ENCODE measurements at regions not wholly inside any gene's neighbourhood (a gene's known extent, or its start where the extent isn't known, plus 50 kb on each side); places are given as distances from the start of the nearest gene placed in this dataset.

DNA sequence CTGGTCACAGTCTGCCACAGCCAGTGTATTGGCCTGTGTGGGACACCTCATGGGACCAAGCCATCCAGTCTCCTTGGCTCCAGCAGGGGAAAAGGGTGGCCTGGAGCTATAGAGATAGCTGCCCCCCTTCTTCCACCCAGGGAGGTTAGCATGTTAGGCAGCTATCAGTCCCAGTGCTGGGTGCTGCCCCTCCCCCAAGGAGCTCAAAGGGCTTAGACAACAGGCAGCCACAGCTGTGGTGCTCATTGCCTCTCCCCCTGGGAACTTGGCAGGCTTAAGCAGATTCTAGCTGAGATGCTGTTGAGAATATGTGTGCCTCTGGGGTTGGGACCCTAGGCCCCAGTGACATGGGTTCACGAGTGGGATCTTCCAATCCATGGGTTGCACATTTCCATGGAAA lies 226.0 kb upstream of the PTGER4 start:
- Histone ChIP-seq H3K27me3 (ENCODE audit: control insufficient read depth, insufficient read depth, low read length) (no peaks in the 10 kb centered on the region), H3K79me2 (no peaks in the 10 kb centered on the region), H3K36me3 (ENCODE audit: control insufficient read depth, insufficient read depth, low read length) (no peaks in the 10 kb centered on the region), H3K4me3 (ENCODE audit: low read depth, low read length) (no peak overlapping the region), H3K4me1 (no peaks in the 10 kb centered on the region), H3K4me2 (ENCODE audit: low read length) (no peak overlapping the region), H3K27ac (no peak overlapping the region), H3K9ac (no peak overlapping the region), H2AFZ (no peak overlapping the region), H3K9me3 (ENCODE audit: control insufficient read depth, low read length) (no peaks in the 10 kb centered on the region)
- TF ChIP-seq, protein P1, sequence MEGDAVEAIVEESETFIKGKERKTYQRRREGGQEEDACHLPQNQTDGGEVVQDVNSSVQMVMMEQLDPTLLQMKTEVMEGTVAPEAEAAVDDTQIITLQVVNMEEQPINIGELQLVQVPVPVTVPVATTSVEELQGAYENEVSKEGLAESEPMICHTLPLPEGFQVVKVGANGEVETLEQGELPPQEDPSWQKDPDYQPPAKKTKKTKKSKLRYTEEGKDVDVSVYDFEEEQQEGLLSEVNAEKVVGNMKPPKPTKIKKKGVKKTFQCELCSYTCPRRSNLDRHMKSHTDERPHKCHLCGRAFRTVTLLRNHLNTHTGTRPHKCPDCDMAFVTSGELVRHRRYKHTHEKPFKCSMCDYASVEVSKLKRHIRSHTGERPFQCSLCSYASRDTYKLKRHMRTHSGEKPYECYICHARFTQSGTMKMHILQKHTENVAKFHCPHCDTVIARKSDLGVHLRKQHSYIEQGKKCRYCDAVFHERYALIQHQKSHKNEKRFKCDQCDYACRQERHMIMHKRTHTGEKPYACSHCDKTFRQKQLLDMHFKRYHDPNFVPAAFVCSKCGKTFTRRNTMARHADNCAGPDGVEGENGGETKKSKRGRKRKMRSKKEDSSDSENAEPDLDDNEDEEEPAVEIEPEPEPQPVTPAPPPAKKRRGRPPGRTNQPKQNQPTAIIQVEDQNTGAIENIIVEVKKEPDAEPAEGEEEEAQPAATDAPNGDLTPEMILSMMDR (IDR thresholded peaks at IDR 0.05): no peak

DNA sequence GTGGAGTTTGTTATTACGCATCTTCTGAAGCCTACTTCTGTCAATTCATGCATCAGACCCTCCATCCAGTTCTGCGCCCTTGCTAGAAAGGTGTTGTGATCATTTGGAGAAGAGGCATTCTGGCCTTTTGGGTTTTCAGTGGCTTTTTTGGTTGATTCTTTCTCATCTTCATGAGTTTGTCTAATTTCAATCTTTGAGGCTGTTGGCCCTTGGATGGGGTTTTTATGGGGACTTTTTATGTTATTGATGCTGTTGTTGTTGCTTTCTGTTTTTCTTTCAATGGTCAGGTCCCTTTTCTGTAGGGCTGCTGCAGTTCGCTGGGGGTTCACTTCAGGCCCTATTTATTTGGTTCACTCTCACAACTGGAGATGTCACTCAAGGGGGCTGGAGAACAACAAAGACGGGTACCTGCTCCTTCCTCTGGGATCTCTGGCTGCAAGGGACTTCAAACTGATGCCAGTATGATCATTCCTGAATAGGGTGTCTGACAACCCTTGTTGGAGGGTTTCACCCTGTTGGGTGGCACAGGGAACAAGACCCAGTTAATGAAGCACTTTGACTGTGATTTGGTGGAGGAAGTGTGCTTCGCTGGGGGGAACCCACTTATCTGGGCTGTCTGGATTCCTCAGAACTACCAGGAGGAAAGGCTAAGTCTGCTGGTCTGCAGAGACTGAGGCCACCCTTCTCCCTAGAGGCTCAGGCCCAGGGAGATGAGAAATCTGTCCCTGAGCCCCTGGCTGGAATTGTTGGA lies 226.7 kb upstream of the PTGER4 start:
- Histone ChIP-seq H3K4me3 (ENCODE audit: low read depth, low read length) (no peak overlapping the region), H2AFZ (no peak overlapping the region)

DNA sequence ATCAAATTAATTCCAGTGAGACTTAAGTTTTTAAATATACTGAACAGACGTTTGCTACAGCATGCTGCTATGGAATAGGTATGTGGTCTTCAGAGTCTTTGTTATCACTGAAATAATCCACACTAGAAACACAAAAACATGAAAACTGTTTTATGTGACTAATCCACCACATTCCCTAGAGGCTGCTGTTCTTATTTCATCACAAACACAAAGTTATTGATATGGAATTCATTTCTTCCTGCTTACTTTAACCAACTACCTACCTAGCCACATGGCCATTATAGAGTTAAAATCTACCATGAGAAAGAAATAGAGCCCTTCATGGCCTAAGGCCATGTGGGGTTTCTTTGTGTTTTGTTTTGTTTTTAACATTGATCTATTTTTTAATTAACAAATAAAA lies 232.3 kb upstream of the PTGER4 start:
- Histone ChIP-seq H3K4me2 (ENCODE audit: low read length) (no peak overlapping the region), H2AFZ (no peak overlapping the region), H3K4me3 (ENCODE audit: low read depth, low read length) (no peak overlapping the region), H3K36me3 (ENCODE audit: control insufficient read depth, insufficient read depth, low read length) (no peaks in the 10 kb centered on the region), H3K79me2 (no peaks in the 10 kb centered on the region), H3K27ac (no peak overlapping the region), H3K9ac (no peak overlapping the region), H3K4me1 (no peaks in the 10 kb centered on the region), H3K27me3 (ENCODE audit: control insufficient read depth, insufficient read depth, low read length) (no peaks in the 10 kb centered on the region), H3K9me3 (ENCODE audit: control insufficient read depth, low read length) (peaks cover 4% of the 10 kb centered on the region)
- TF ChIP-seq, protein P1 (IDR thresholded peaks at IDR 0.05): no peak

More for the DNA sequence above, 226.7 kb upstream of the PTGER4 start:
- no peaks in the 10 kb centered on the region for H3K36me3 ChIP-seq (ENCODE audit: control insufficient read depth, insufficient read depth, low read length)
- no peak overlapping the region for H3K4me2 ChIP-seq (ENCODE audit: low read length)
- H3K4me1 ChIP-seq: no peaks in the 10 kb centered on the region
- TF ChIP-seq, protein P1 (IDR thresholded peaks at IDR 0.05): no peak
- H3K27me3 ChIP-seq (ENCODE audit: control insufficient read depth, insufficient read depth, low read length): no peaks in the 10 kb centered on the region
- no peak overlapping the region for H3K9ac ChIP-seq
- no peak overlapping the region for H3K27ac ChIP-seq
- no peaks in the 10 kb centered on the region for H3K9me3 ChIP-seq (ENCODE audit: control insufficient read depth, low read length)
- H3K79me2 ChIP-seq: no peaks in the 10 kb centered on the region

DNA sequence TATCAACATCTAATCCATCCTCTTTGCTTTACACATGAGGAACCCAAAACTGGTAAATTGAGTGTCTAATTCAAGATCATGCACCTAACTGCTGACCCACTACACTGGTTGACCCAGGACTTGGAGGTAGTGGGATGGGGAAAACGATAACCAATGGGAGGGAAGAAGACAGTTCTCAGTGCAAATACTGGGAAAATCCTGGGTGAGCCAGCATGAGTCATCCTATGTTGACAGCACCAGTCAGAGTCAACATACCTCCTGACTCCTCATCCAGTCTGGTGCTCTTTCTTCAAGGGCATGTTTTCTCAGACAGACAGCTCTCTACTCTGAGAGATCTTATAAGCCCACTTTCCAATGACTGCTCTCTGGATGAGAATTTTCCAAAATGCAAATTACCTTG lies 232.8 kb upstream of the PTGER4 start:
- Histone ChIP-seq H2AFZ (no peak overlapping the region), H3K9me3 (ENCODE audit: control insufficient read depth, low read length) (peaks cover 4% of the 10 kb centered on the region), H3K4me3 (ENCODE audit: low read depth, low read length) (no peak overlapping the region), H3K9ac (no peak overlapping the region), H3K27ac (no peak overlapping the region), H3K79me2 (no peaks in the 10 kb centered on the region), H3K36me3 (ENCODE audit: control insufficient read depth, insufficient read depth, low read length) (no peaks in the 10 kb centered on the region), H3K4me2 (ENCODE audit: low read length) (no peak overlapping the region), H3K4me1 (no peaks in the 10 kb centered on the region), H3K27me3 (ENCODE audit: control insufficient read depth, insufficient read depth, low read length) (no peaks in the 10 kb centered on the region)
- TF ChIP-seq, protein P1 (IDR thresholded peaks at IDR 0.05): no peak

DNA sequence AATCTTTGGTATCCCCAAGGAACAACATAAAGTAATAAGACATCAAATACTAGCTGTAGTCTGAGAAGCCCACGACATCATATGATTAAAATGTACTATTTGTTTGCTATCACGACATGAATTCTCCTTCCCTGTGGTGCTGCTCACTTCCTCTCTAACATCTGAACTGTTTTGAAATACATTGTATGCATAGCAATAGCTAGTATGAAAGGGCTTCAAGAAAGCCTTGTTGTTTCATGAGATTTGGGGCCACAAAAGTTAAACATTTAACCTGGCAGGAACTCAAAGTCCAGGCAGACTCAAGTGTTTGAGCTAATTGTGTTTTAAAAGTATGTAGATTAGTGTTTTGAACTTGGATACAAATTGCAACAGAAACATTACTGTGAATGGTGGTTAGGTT lies 237.4 kb upstream of the PTGER4 start:
- H3K4me2 ChIP-seq (ENCODE audit: low read length): no peak overlapping the region
- H2AFZ ChIP-seq: no peak overlapping the region
- H3K36me3 ChIP-seq (ENCODE audit: control insufficient read depth, insufficient read depth, low read length): no peaks in the 10 kb centered on the region
- no peaks in the 10 kb centered on the region for H3K79me2 ChIP-seq
- H3K4me1 ChIP-seq: no peaks in the 10 kb centered on the region
- H3K9me3 ChIP-seq (ENCODE audit: control insufficient read depth, low read length): peaks cover 4% of the 10 kb centered on the region
- H3K9ac ChIP-seq: no peak overlapping the region
- TF ChIP-seq, protein P1 (IDR thresholded peaks at IDR 0.05): no peak
- no peaks in the 10 kb centered on the region for H3K27me3 ChIP-seq (ENCODE audit: control insufficient read depth, insufficient read depth, low read length)
- H3K4me3 ChIP-seq (ENCODE audit: low read depth, low read length): no peak overlapping the region
- no peak overlapping the region for H3K27ac ChIP-seq
